Duodenal mucosa (tissue), 2 donors: ENCODE measurements at regions not wholly inside any gene's neighbourhood (a gene's known extent, or its start where the extent isn't known, plus 50 kb on each side); places are given as distances from the start of the nearest gene placed in this dataset.

Experiments used
- H3K27ac ChIP-seq: one replicate; pipeline ENCODE4 v1.7.0; 2013; ENCODE audit warnings: low read depth, low read length
- H3K27me3 ChIP-seq, 2 donors: one replicate each; pipeline ENCODE4 v1.7.0; 2013; ENCODE audit warnings: low read length in 2 of 2, control low read depth in 1 of 2; ENCODE audit not compliant: insufficient read depth in 2 of 2, control insufficient read depth in 1 of 2
- H3K36me3 ChIP-seq, 2 donors: one replicate each; pipeline ENCODE4 v1.7.0; 2013; ENCODE audit warnings: low read length in 2 of 2, control low read depth in 1 of 2; ENCODE audit not compliant: insufficient read depth in 2 of 2, control insufficient read depth in 1 of 2
- H3K4me1 ChIP-seq, 2 donors: one replicate each; pipeline ENCODE4 v1.7.0; 2013; ENCODE audit warnings: low read length in 2 of 2, control low read depth in 1 of 2; ENCODE audit not compliant: insufficient read depth in 2 of 2, control insufficient read depth in 1 of 2
- H3K4me3 ChIP-seq, 2 donors: one replicate each; pipeline ENCODE4 v1.7.0; 2013; ENCODE audit warnings: low read length in 2 of 2, low read depth in 1 of 2
- H3K9ac ChIP-seq, 2 donors: one replicate each; pipeline ENCODE4 v1.7.0; 2013; ENCODE audit warnings: low read length in 2 of 2, low read depth in 1 of 2
- H3K9me3 ChIP-seq, 2 donors: one replicate each; pipeline ENCODE4 v1.7.0; 2013; ENCODE audit warnings: low read length in 2 of 2, control low read depth in 1 of 2; ENCODE audit not compliant: control insufficient read depth in 1 of 2

DNA sequence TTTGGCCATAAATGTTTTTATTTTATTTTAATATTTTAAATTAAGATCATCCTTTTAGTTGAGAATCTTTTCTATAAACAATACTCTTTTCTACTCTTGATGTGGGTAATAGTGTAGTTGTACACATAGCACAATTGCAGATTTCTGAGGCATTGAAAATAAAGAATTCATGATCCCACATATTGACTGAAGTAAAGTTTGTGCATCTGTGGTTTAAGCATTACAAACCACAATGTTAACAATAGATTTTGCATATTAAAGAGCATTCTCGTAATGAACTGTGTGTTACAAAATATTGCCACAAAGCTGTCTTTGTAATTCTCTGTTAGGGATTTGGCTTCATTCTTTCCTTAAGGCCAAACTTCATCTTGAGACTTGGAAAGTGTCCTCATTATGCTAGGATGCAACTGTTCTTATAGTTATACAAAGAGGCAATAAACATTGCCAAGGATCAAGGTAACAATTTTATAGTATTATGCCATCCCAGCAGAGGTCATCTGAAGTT, 256.8 kb downstream of the OLFM3 start:
- peaks cover 0 to 5% of the 10 kb centered on the region in 2 donors for H3K4me1 ChIP-seq
- H3K9ac ChIP-seq: no peak overlapping the region
- H3K27ac ChIP-seq: no peak overlapping the region
- no peaks in the 10 kb centered on the region for H3K27me3 ChIP-seq
- no peaks in the 10 kb centered on the region for H3K9me3 ChIP-seq
- H3K4me3 ChIP-seq: no peak overlapping the region
- no peaks in the 10 kb centered on the region for H3K36me3 ChIP-seq

DNA sequence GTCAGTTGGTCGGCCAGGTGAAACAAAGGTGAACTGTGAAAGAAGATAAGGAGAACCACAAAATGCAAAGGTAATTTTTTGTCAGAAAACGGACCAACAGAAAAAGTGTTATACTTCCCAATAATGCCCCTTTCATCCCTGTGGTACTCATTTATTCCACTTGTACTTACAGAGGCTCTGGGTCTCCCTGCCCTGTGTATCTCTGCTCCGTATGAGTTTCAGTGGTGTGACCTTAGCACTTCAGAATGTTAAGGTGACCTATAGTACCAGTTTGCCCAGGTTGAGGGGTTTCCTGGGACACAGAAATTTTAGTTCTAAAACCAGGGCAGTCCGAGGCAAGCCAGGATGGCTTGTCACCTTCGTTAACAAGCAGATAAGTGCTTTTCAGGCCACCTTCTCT, 254.8 kb downstream of the OLFM3 start:
- Histone ChIP-seq H3K9me3 (no peaks in the 10 kb centered on the region), H3K4me3 (no peak overlapping the region), H3K27me3 (no peaks in the 10 kb centered on the region), H3K27ac (no peak overlapping the region), H3K4me1 (peaks cover 0 to 5% of the 10 kb centered on the region in 2 donors), H3K36me3 (no peaks in the 10 kb centered on the region), H3K9ac (no peak overlapping the region)

DNA sequence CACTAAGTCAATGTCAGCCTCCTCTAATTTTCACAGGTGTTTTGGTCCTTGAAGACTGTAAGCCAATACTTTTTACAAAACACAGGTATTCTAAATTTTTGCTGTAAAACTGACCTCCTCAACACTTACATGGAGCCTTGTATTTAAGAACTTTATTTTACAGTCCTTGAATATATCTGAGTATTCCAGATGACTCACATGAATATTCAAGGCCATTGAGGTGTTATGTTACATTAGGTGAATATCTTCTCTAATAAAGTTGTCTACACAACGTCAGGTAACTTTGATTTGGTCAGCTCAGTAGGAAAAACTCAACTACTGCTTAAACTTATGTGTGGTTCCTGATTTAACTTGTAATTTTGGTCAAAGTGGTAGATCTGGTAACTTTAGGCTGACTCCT, 254.2 kb downstream of the OLFM3 start:
- H3K4me1 ChIP-seq: peaks cover 0 to 5% of the 10 kb centered on the region in 2 donors
- H3K27ac ChIP-seq: no peak overlapping the region

DNA sequence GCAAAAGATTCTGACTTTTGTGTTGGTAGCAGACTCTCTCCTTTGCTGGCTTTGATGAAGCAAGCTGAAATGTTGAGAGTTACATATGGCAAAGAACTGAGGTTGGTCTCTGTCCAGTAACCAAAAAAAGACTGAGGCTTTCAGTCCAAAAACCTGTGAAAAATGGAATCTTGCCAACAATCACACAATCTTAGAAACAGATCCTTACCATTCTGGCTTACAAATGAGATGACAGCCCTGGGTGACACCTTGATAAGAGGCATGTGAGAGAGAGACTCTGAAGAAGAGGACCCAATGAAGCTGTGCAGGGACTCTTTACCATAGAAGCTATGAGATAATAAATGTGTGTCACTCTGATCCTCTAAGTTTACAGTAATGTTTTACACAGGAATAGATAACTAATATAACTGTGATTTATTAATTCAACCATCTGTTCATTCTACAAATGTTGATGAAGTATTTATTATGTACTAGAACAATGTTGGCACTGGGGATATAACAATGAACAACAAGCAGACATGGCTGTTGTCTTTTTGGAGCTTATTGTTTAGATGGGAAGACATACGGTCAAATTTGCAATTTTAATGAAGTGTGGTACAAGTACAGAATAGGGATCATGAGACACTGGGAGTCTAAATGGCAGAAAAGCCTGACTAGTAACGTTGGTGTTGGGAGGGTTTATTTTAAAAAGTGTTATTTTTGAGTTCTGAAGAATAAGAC, 251.0 kb downstream of the OLFM3 start:
- Histone ChIP-seq H3K27ac (no peak overlapping the region), H3K9me3 (no peaks in the 10 kb centered on the region), H3K9ac (no peak overlapping the region), H3K4me1 (peaks cover 0 to 5% of the 10 kb centered on the region in 2 donors), H3K4me3 (no peak overlapping the region), H3K27me3 (no peaks in the 10 kb centered on the region), H3K36me3 (no peaks in the 10 kb centered on the region)

More for the DNA sequence above, 254.2 kb downstream of the OLFM3 start:
- Histone ChIP-seq H3K36me3 (no peaks in the 10 kb centered on the region), H3K9me3 (no peaks in the 10 kb centered on the region), H3K27me3 (no peaks in the 10 kb centered on the region), H3K9ac (no peak overlapping the region), H3K4me3 (no peak overlapping the region)

DNA sequence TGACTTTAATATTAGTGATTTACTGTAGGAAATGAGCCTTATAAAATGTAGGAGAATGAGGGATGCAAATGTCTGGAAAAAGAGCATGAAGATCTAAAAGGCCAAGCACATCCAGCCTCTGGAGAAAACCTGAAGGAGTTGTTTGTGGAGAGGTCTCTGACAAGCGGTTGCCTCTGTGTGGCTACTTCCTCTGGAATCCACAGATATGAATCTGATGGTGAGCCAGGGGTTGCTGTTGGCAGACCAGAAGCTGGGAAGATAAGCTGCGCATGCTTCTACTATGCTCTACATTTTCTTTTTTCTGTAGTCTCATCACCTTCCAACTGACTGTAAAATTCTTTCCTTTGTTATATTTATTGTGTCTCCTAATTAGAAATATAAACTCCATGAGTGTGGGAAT, 248.6 kb downstream of the OLFM3 start:
- Histone ChIP-seq H3K36me3 (no peaks in the 10 kb centered on the region), H3K9ac (no peak overlapping the region), H3K9me3 (no peaks in the 10 kb centered on the region), H3K4me3 (no peak overlapping the region), H3K27ac (no peak overlapping the region), H3K4me1 (no peaks in the 10 kb centered on the region), H3K27me3 (no peaks in the 10 kb centered on the region)
